Trophoblast cell (in vitro differentiated cells and primary cell): ENCODE measurements at regions not wholly inside any gene's neighbourhood (a gene's known extent, or its start where the extent isn't known, plus 50 kb on each side); places are given as distances from the start of the nearest gene placed in this dataset.

Experiments used
- DNase-seq, 2 donors: peaks; one replicate each; pipeline ENCODE4 v3.0.0-alpha.2; 2016
- H2AFZ ChIP-seq: 2 replicates; pipeline ENCODE4 v1.6.1; 2013; ENCODE audit warnings: low read length, moderate library complexity, mild to moderate bottlenecking; ENCODE audit not compliant: insufficient read depth, poor library complexity
- H2AK5ac ChIP-seq: 2 replicates; pipeline ENCODE4 v1.6.1; 2013; ENCODE audit warnings: mild to moderate bottlenecking, low read length
- H2BK120ac ChIP-seq: 2 replicates; pipeline ENCODE4 v1.6.1; 2013; ENCODE audit warnings: low read length, mild to moderate bottlenecking, moderate library complexity; ENCODE audit not compliant: insufficient read depth, poor library complexity
- H2BK12ac ChIP-seq: 2 replicates; pipeline ENCODE4 v1.6.1; 2013; ENCODE audit warnings: mild to moderate bottlenecking, low read length, moderate library complexity
- H2BK5ac ChIP-seq: 2 replicates; pipeline ENCODE4 v1.6.1; 2013; ENCODE audit warnings: low read length, low read depth, moderate library complexity, mild to moderate bottlenecking; ENCODE audit not compliant: poor library complexity
- H3K14ac ChIP-seq: 2 replicates; pipeline ENCODE4 v1.6.1; 2013; ENCODE audit warnings: mild to moderate bottlenecking, low read length
- H3K18ac ChIP-seq: 2 replicates; pipeline ENCODE4 v1.6.1; 2013; ENCODE audit warnings: mild to moderate bottlenecking, low read length
- H3K23ac ChIP-seq: 2 replicates; pipeline ENCODE4 v1.6.1; 2013; ENCODE audit warnings: low read length
- H3K27ac ChIP-seq: 2 replicates; pipeline ENCODE4 v1.5.1; 2013; ENCODE audit warnings: low read depth, mild to moderate bottlenecking, inconsistent platforms, low read length, moderate library complexity
- H3K27me3 ChIP-seq: 2 replicates; pipeline ENCODE4 v1.6.1; 2013; ENCODE audit warnings: inconsistent platforms, mild to moderate bottlenecking, low read length, moderate library complexity; ENCODE audit not compliant: insufficient read depth
- H3K36me3 ChIP-seq, 2 experiments: 1 replicate in 1 of 2; 2 replicates in 1 of 2; pipeline ENCODE4 v1.6.1; 2013; ENCODE audit warnings: low read length in 2 of 2, mild to moderate bottlenecking in 2 of 2, moderate library complexity in 1 of 2; ENCODE audit not compliant: insufficient read depth in 2 of 2, control insufficient read depth in 1 of 2
- H3K4ac ChIP-seq: 2 replicates; pipeline ENCODE4 v1.6.1; 2013; ENCODE audit warnings: low read depth, mild to moderate bottlenecking, low read length, moderate library complexity
- H3K4me1 ChIP-seq, 2 experiments: 1 replicate in 1 of 2; 2 replicates in 1 of 2; pipeline ENCODE4 v1.6.1; 2013; ENCODE audit warnings: low read length in 2 of 2, mild to moderate bottlenecking in 2 of 2, moderate library complexity in 1 of 2; ENCODE audit not compliant: insufficient read depth in 2 of 2, control insufficient read depth in 1 of 2
- H3K4me2 ChIP-seq: 2 replicates; pipeline ENCODE4 v1.6.1; 2013; ENCODE audit warnings: inconsistent platforms, mild to moderate bottlenecking, low read length, moderate library complexity
- H3K4me3 ChIP-seq: 2 replicates; pipeline ENCODE4 v1.5.1; 2013; ENCODE audit warnings: mild to moderate bottlenecking, low read depth, low read length, inconsistent platforms
- H3K79me1 ChIP-seq: one replicate; pipeline ENCODE4 v1.6.1; 2013; ENCODE audit warnings: low read length
- H3K79me2 ChIP-seq: 2 replicates; pipeline ENCODE4 v1.6.1; 2013; ENCODE audit warnings: low read length, mild to moderate bottlenecking; ENCODE audit not compliant: control insufficient read depth, insufficient read depth, poor library complexity
- H3K9ac ChIP-seq: 2 replicates; pipeline ENCODE4 v1.6.1; 2013; ENCODE audit warnings: mild to moderate bottlenecking, low read length
- H3K9me3 ChIP-seq: 2 replicates; pipeline ENCODE4 v1.6.1; 2013; ENCODE audit warnings: low read depth, mild to moderate bottlenecking, control low read depth, inconsistent platforms, low read length; ENCODE audit not compliant: insufficient read depth
- H4K12ac ChIP-seq: 2 replicates; pipeline ENCODE4 v1.6.1; 2013; ENCODE audit warnings: low read depth, mild to moderate bottlenecking, low read length, moderate library complexity
- H4K8ac ChIP-seq: 2 replicates; pipeline ENCODE4 v1.6.1; 2013; ENCODE audit warnings: low read depth, mild to moderate bottlenecking, low read length, moderate library complexity
- H4K91ac ChIP-seq: one replicate; pipeline ENCODE4 v1.6.1; 2013; ENCODE audit warnings: low read depth, mild to moderate bottlenecking, low read length, moderate library complexity
- WGBS: extraction: QIAGEN DNeasy Blood & Tissue Kit; methylation state at CpG from one replicate; pipeline ENCODE4 v1.1.7; 2013; ENCODE audit warnings: missing lambda C conversion rate; ENCODE audit not compliant: insufficient read length, insufficient coverage; ENCODE audit errors: extremely low coverage; 5-methylcytosine and 5-hydroxymethylcytosine counted together

DNA sequence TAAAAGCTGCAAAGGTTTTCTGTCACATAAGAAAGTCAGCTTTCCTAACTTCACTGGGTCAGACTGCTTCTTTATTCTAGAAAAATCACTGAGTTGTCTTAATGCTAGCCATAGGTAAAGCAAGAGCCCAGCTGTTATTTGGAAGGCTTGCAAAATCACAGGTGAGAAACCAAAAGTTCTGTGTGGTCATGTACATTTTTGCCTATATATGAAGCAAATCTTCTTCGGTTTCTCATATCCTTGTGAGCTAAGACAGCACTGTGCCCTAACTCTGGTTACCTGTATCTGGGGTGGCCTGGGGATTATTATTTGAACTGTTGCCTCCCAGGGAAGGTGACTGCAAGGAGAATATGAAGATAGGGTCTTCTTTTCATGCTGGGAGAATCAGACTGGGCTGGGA is 444.9 kb upstream of the CLINT1 start:
- Histone ChIP-seq H3K79me2 (no peaks in the 10 kb centered on the region), H3K4ac (no peak overlapping the region), H4K91ac (no peak overlapping the region), H3K9me3 (no peaks in the 10 kb centered on the region), H4K12ac (no peak overlapping the region), H3K79me1 (no peaks in the 10 kb centered on the region), H2BK12ac (no peak overlapping the region), H2BK5ac (no peak overlapping the region), H3K18ac (no peak overlapping the region), H3K14ac (no peak overlapping the region), H2BK120ac (no peak overlapping the region), H3K4me1 (no peaks in the 10 kb centered on the region), H3K4me3 (no peak overlapping the region), H3K9ac (no peak overlapping the region), H3K36me3 (no peaks in the 10 kb centered on the region), H3K4me2 (no peak overlapping the region), H3K27me3 (no peaks in the 10 kb centered on the region), H2AFZ (no peak overlapping the region), H3K27ac (no peak overlapping the region), H3K23ac (no peak overlapping the region), H4K8ac (no peak overlapping the region), H2AK5ac (no peak overlapping the region)
- no CpG with 5 or more reads among the region's 1 CpG for WGBS
- no peak for DNase-seq

DNA sequence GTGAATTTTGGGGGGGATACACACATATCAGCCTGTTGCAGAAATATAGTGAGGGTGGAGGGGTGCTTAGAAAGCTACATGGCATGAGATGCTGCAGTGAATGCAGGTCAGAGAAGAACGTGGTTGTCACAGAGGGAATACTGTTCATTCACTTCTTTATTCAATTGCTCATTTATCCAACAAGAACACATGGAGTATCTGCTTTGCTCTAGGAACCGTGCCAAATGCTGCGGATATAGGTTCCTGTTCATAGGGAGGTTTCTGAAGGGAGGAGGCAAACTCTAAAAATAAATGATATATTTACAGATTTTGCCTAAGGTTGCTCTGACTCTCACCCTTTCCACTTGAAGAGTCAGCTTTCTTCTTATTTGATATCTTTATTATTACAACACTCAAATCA is 444.3 kb upstream of the CLINT1 start:
- H3K9me3 ChIP-seq: no peaks in the 10 kb centered on the region
- H4K91ac ChIP-seq: no peak overlapping the region
- no peak overlapping the region for H2BK5ac ChIP-seq
- WGBS: no CpG with 5 or more reads among the region's 3 CpGs
- H2AK5ac ChIP-seq: no peak overlapping the region
- H3K9ac ChIP-seq: no peak overlapping the region
- H2BK12ac ChIP-seq: no peak overlapping the region
- H3K14ac ChIP-seq: no peak overlapping the region
- no peaks in the 10 kb centered on the region for H3K79me1 ChIP-seq
- no peak overlapping the region for H3K18ac ChIP-seq
- no peaks in the 10 kb centered on the region for H3K4me1 ChIP-seq
- H2BK120ac ChIP-seq: no peak overlapping the region
- H3K4me2 ChIP-seq: no peak overlapping the region
- no peaks in the 10 kb centered on the region for H3K36me3 ChIP-seq
- no peak overlapping the region for H3K4ac ChIP-seq
- no peak overlapping the region for H3K23ac ChIP-seq
- no peak for DNase-seq
- H3K4me3 ChIP-seq: no peak overlapping the region
- H2AFZ ChIP-seq: no peak overlapping the region
- H4K12ac ChIP-seq: no peak overlapping the region
- H3K79me2 ChIP-seq: no peaks in the 10 kb centered on the region
- no peaks in the 10 kb centered on the region for H3K27me3 ChIP-seq
- H4K8ac ChIP-seq: no peak overlapping the region
- no peak overlapping the region for H3K27ac ChIP-seq

DNA sequence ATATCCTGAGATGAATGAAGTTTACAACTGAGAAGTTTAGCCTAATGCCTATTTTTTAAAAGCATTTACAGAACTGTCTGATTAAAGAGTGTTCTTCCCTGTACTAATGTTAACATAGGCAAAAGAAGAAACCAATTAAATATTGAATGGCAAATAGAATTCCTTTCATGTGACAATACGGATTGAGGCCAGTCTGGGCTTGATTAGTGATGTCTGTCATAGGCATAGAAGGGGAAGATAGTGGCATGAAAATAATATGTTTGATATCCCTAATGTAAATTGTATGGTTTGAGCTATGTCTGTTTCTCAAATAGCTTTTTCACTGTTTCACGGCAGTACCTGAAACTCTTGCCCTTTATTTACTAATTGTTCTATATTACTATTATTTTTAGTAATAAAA is 443.1 kb upstream of the CLINT1 start:
- H2AFZ ChIP-seq: no peak overlapping the region
- no peak overlapping the region for H3K4ac ChIP-seq
- no peak overlapping the region for H2BK120ac ChIP-seq
- no peaks in the 10 kb centered on the region for H3K79me2 ChIP-seq
- no peak overlapping the region for H4K8ac ChIP-seq
- no peak overlapping the region for H2AK5ac ChIP-seq
- no peak overlapping the region for H4K12ac ChIP-seq
- no peaks in the 10 kb centered on the region for H3K27me3 ChIP-seq
- no peak for DNase-seq
- no peaks in the 10 kb centered on the region for H3K4me1 ChIP-seq
- H3K14ac ChIP-seq: no peak overlapping the region
- H3K18ac ChIP-seq: no peak overlapping the region
- no peak overlapping the region for H2BK12ac ChIP-seq
- no peaks in the 10 kb centered on the region for H3K79me1 ChIP-seq
- no peak overlapping the region for H4K91ac ChIP-seq
- no peak overlapping the region for H3K9ac ChIP-seq
- no peak overlapping the region for H2BK5ac ChIP-seq
- no peak overlapping the region for H3K23ac ChIP-seq
- H3K4me2 ChIP-seq: no peak overlapping the region
- no peak overlapping the region for H3K4me3 ChIP-seq
- WGBS: no CpG with 5 or more reads among the region's 2 CpGs
- no peaks in the 10 kb centered on the region for H3K9me3 ChIP-seq
- H3K27ac ChIP-seq: no peak overlapping the region
- no peaks in the 10 kb centered on the region for H3K36me3 ChIP-seq

DNA sequence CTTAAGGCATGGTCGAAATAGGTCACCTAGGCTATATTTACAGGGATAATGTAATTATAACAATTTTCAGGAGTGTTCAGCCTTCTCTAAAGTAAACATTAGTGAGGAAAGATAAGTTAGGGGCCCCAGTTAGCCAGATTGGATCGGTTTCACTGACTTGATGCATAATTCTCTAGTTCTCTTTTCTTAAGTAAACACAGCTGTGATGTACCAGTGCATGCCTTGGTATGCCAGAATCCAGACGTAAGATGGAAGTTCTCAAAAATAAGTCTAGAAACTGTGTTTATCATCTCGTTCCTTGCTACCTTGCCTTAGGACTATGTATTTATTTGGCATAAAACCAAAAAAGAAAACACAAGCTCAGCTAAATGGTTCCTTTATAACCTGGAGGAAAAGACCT is 442.2 kb upstream of the CLINT1 start:
- no peak for DNase-seq
- H3K79me2 ChIP-seq: no peaks in the 10 kb centered on the region
- H3K79me1 ChIP-seq: no peaks in the 10 kb centered on the region
- no peak overlapping the region for H3K4me3 ChIP-seq
- no peaks in the 10 kb centered on the region for H3K9me3 ChIP-seq
- no peak overlapping the region for H3K4ac ChIP-seq
- no peak overlapping the region for H3K14ac ChIP-seq
- no peak overlapping the region for H2BK5ac ChIP-seq
- no peak overlapping the region for H2BK120ac ChIP-seq
- H2BK12ac ChIP-seq: no peak overlapping the region
- no peaks in the 10 kb centered on the region for H3K4me1 ChIP-seq
- H3K23ac ChIP-seq: no peak overlapping the region
- H2AK5ac ChIP-seq: no peak overlapping the region
- H4K8ac ChIP-seq: no peak overlapping the region
- H3K18ac ChIP-seq: no peak overlapping the region
- no peak overlapping the region for H3K4me2 ChIP-seq
- H4K12ac ChIP-seq: no peak overlapping the region
- no peak overlapping the region for H3K9ac ChIP-seq
- no peaks in the 10 kb centered on the region for H3K36me3 ChIP-seq
- H3K27ac ChIP-seq: no peak overlapping the region
- no peak overlapping the region for H4K91ac ChIP-seq
- no peaks in the 10 kb centered on the region for H3K27me3 ChIP-seq
- H2AFZ ChIP-seq: no peak overlapping the region
- no CpG with 5 or more reads among the region's 4 CpGs for WGBS
